OCI-LY7 (cell line): ENCODE measurements at regions not wholly inside any gene's neighbourhood (a gene's known extent, or its start where the extent isn't known, plus 50 kb on each side); places are given as distances from the start of the nearest gene placed in this dataset.

ENCODE experiments used
- BruUV-seq: library from RNA; stranded (reverse); fragments of 400-500 nt; replicated peaks from 2 replicates; lab custom pipeline; 2021; lab: Mats Ljungman, UMichigan
- CTCF ChIA-PET: fragments of 300-600 bp; sonication (Branson Sonifier 250); formaldehyde crosslinking; loops from one replicate; lab custom pipeline; 2022; ENCODE audit warnings: antibody characterized with exemption; ENCODE audit not compliant: unreplicated experiment; lab: Charles Lee
- POLR2A ChIA-PET: fragments of 300-600 bp; sonication (Branson Sonifier 250); formaldehyde crosslinking; loops from one replicate; lab custom pipeline; 2022; ENCODE audit warnings: antibody characterized with exemption; lab: Charles Lee
- DNase-seq: peaks from one replicate; pipeline ENCODE4 v3.0.0-alpha.2; 2015; ENCODE audit warnings: low spot score
- H2AFZ ChIP-seq: fragments of 200-600 bp; sonication (generic), shearing (Covaris generic); 2 replicates; pipeline ENCODE4 v1.6.1; 2014; ENCODE audit warnings: mild to moderate bottlenecking, antibody characterized with exemption, low read length, moderate library complexity
- H3K27ac ChIP-seq: fragments of 200-600 bp; sonication (generic); 2 replicates; pipeline ENCODE4 v1.5.1; 2014; ENCODE audit warnings: mixed run types, low read depth, mild to moderate bottlenecking, moderate library complexity, low read length, inconsistent platforms; ENCODE audit not compliant: poor library complexity, severe bottlenecking
- H3K36me3 ChIP-seq: fragments of 200-600 bp; sonication (generic); 2 replicates; pipeline ENCODE4 v1.6.1; 2014; ENCODE audit warnings: mild to moderate bottlenecking, antibody characterized with exemption, low read length, moderate library complexity, mixed read lengths; ENCODE audit not compliant: insufficient read depth
- H3K4me1 ChIP-seq: fragments of 200-600 bp; sonication (generic); 2 replicates; pipeline ENCODE4 v1.5.1; 2014; ENCODE audit warnings: mild to moderate bottlenecking, low read length; ENCODE audit not compliant: insufficient read depth, poor library complexity, severe bottlenecking
- H3K4me2 ChIP-seq: fragments of 200-600 bp; sonication (generic); 2 replicates; pipeline ENCODE4 v1.6.1; 2014; ENCODE audit warnings: mild to moderate bottlenecking, low read length
- H3K4me3 ChIP-seq: fragments of 200-600 bp; sonication (generic); 2 replicates; pipeline ENCODE4 v1.5.1; 2014; ENCODE audit warnings: mild to moderate bottlenecking, low read depth, low read length; ENCODE audit not compliant: poor library complexity, severe bottlenecking
- H3K79me2 ChIP-seq: fragments of 200-600 bp; sonication (generic); 2 replicates; pipeline ENCODE4 v1.6.1; 2016; ENCODE audit warnings: low read depth, mild to moderate bottlenecking, low read length, moderate library complexity, mixed read lengths; ENCODE audit not compliant: insufficient read depth
- H3K9me2 ChIP-seq: fragments of 200-600 bp; sonication (generic); 2 replicates; pipeline ENCODE4 v1.6.1; 2016; ENCODE audit warnings: mild to moderate bottlenecking, low read length, mixed read lengths; ENCODE audit not compliant: insufficient read depth
- H3K9me3 ChIP-seq: fragments of 200-600 bp; sonication (generic); 2 replicates; pipeline ENCODE4 v1.6.1; 2014; ENCODE audit warnings: mild to moderate bottlenecking, mixed run types, low read length, mixed read lengths
- H4K20me1 ChIP-seq: fragments of 200-600 bp; sonication (generic); 2 replicates; pipeline ENCODE4 v1.6.1; 2014; ENCODE audit warnings: mild to moderate bottlenecking, antibody characterized with exemption, low read length, moderate library complexity, mixed read lengths; ENCODE audit not compliant: insufficient read depth
- EZH2phosphoT487 ChIP-seq: fragments of 200-600 bp; sonication (generic); IDR thresholded peaks from 2 replicates; pipeline ENCODE4 v1.6.1; 2018; ENCODE audit warnings: low read depth, borderline replicate concordance, mild to moderate bottlenecking, mixed run types, antibody characterized with exemption, low read length, moderate library complexity, mixed read lengths
- intact Hi-C: fragments of 100-400 bp; cut with micrococcal nuclease; formaldehyde crosslinking; loops from one replicate; pipeline ENCODE4 v1.10.0; 2022; ENCODE audit not compliant: unreplicated experiment
- TF ChIP-seq, protein P1 (sequence below): fragments of 200-600 bp; sonication (generic); conservative IDR thresholded peaks from 2 replicates; pipeline ENCODE4 v1.5.1; 2014; ENCODE audit warnings: mild to moderate bottlenecking, antibody characterized with exemption, low read length, moderate library complexity, mixed read lengths

DNA sequence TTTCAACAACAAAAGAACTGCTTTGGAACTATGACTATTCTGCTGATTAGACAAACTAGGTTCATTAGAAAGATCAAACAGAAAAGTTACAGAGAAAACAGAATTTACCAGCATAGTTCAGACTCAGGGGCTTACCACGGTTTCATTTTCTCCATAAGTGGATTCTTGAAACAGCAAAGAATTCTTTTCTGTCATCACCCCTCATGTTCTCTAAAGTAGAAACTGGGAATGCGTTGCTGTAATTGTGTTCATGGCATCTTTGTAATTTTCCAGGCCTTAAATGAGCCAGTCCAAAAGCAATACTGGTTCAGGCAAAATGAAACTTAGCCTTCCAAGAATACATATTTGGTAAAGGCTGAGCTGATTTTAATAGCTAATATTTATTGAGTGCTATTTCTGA, 287.8 kb downstream of the CHL1 start:
- BruUV-seq: no TSS peak
- Histone ChIP-seq H3K4me3 (no peak overlapping the region), H4K20me1 (no peaks in the 10 kb centered on the region), H3K36me3 (no peaks in the 10 kb centered on the region), H3K27ac (no peak overlapping the region), H3K9me2 (no peaks in the 10 kb centered on the region), H2AFZ (0 out of 2 replicates have a peak overlapping the region, but pooled peaks have one; percentile 44), H3K9me3 (no peaks in the 10 kb centered on the region), H3K79me2 (no peaks in the 10 kb centered on the region), H3K4me1 (no peaks in the 10 kb centered on the region), H3K4me2 (peak overlapping the region; percentile 41; the same call in 1 of the 2 replicates)
- intact Hi-C loops: no loop called here
- no peak for DNase-seq
- POLR2A ChIA-PET: interaction anchor here (1.1 kb wide), 1 partner anchor 24 kb away, joined by 3 read pairs; no protein-coding TSS in a partner anchor
- CTCF ChIA-PET: no interaction called here
- TF ChIP-seq, protein P1, sequence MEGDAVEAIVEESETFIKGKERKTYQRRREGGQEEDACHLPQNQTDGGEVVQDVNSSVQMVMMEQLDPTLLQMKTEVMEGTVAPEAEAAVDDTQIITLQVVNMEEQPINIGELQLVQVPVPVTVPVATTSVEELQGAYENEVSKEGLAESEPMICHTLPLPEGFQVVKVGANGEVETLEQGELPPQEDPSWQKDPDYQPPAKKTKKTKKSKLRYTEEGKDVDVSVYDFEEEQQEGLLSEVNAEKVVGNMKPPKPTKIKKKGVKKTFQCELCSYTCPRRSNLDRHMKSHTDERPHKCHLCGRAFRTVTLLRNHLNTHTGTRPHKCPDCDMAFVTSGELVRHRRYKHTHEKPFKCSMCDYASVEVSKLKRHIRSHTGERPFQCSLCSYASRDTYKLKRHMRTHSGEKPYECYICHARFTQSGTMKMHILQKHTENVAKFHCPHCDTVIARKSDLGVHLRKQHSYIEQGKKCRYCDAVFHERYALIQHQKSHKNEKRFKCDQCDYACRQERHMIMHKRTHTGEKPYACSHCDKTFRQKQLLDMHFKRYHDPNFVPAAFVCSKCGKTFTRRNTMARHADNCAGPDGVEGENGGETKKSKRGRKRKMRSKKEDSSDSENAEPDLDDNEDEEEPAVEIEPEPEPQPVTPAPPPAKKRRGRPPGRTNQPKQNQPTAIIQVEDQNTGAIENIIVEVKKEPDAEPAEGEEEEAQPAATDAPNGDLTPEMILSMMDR: no peak
- no peak for TF ChIP-seq EZH2phosphoT487

DNA sequence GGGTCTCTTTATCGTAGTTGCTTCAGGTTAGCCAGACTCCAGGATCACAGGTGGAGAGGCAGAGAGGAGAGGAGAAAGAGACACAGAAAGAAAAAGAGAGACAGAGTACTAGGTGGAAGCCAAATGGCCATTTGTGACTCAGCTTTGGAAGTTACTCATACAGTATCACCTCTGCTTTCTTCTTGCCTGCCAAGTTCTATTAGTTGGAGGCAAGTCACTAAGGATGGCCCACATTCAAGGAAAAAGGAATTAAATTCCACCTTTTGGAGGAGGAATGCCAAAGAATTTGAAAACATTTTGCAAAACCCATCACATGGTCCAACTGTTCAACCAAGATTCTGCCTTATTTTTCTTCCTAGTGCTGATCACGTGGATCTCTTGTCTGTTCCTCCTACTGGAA, 291.1 kb downstream of the CHL1 start:
- BruUV-seq: no TSS peak
- intact Hi-C loops: no loop called here
- no peaks in the 10 kb centered on the region for H3K36me3 ChIP-seq
- no peak for DNase-seq
- ChIA-PET POLR2A (interaction anchor here (1.2 to 1.3 kb wide), 2 partner anchors 11 to 40 kb away, joined by 3 to 5 read pairs; no protein-coding TSS in a partner anchor), CTCF (no interaction called here)
- no peaks in the 10 kb centered on the region for H3K79me2 ChIP-seq
- no peaks in the 10 kb centered on the region for H3K9me3 ChIP-seq
- H3K9me2 ChIP-seq: no peaks in the 10 kb centered on the region
- no peak overlapping the region for H3K4me2 ChIP-seq
- no peaks in the 10 kb centered on the region for H4K20me1 ChIP-seq
- peaks cover 6% of the 10 kb centered on the region for H3K4me1 ChIP-seq
- no peak overlapping the region for H2AFZ ChIP-seq
- H3K27ac ChIP-seq: no peak overlapping the region
- TF ChIP-seq, protein P1: no peak
- TF ChIP-seq EZH2phosphoT487: no peak
- no peak overlapping the region for H3K4me3 ChIP-seq

DNA sequence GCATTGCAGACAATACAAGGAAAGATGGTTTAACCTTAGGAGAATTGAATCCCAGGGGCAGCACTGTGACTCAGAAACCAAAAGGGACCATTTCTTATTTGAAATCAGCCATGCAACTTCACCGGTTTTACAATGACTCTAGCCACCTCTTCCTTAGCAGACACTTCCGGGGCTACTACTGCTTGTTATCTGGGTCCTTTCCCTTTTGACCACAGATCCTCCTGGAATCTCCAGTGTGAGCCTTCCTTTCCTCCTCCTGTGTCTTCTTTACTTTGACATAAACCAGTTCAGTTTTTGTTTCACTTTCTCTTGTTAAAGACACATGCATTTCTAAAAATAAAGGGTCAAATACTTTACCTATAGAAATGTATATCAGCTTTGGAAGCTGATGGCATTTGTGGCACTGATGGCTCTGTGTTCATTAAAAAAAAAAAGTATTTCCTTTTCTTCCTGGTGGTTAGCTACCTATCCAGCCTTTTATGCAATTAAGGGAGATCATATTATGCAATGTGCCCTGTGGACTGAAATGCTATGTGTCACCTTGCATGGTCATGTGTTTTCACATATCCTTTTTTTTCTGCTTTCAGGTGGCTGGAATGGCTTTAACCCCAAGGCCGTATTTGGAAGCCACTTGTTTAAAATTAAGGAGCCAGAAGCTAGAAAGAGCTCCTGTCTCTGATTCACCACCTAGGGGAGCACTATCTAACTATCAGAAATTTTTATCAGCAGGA, 296.2 kb downstream of the CHL1 start:
- no peak overlapping the region for H3K27ac ChIP-seq
- no peaks in the 10 kb centered on the region for H4K20me1 ChIP-seq
- no TSS peak for BruUV-seq
- TF ChIP-seq, protein P1: 0 out of 2 replicates have a peak, but pooled peaks have one; percentile 19
- no peak for TF ChIP-seq EZH2phosphoT487
- H3K4me3 ChIP-seq: peak overlapping the region; percentile 21
- POLR2A ChIA-PET: interaction anchor here (0.5 to 1.2 kb wide), 2 partner anchors 9 to 92 kb away, joined by 3 read pairs; no protein-coding TSS in a partner anchor
- peak overlapping the region; percentile 46 for H3K4me2 ChIP-seq
- DNase-seq: no peak
- H2AFZ ChIP-seq: peak overlapping the region; percentile 73
- H3K9me2 ChIP-seq: no peaks in the 10 kb centered on the region
- no peaks in the 10 kb centered on the region for H3K9me3 ChIP-seq
- no peaks in the 10 kb centered on the region for H3K79me2 ChIP-seq
- peaks cover 10% of the 10 kb centered on the region for H3K4me1 ChIP-seq
- H3K36me3 ChIP-seq: no peaks in the 10 kb centered on the region
- CTCF ChIA-PET: no interaction called here
- intact Hi-C loops: no loop called here
